ENCODE measurements at regions not wholly inside any gene's neighbourhood (a gene's known extent, or its start where the extent isn't known, plus 50 kb on each side); places are given as distances from the start of the nearest gene placed in this dataset.
"Not testable (repeated sequence)": the region's sequence is repeated elsewhere in the genome, so short reads cannot be mapped to it uniquely, and the experiment has no call there.

DNA sequence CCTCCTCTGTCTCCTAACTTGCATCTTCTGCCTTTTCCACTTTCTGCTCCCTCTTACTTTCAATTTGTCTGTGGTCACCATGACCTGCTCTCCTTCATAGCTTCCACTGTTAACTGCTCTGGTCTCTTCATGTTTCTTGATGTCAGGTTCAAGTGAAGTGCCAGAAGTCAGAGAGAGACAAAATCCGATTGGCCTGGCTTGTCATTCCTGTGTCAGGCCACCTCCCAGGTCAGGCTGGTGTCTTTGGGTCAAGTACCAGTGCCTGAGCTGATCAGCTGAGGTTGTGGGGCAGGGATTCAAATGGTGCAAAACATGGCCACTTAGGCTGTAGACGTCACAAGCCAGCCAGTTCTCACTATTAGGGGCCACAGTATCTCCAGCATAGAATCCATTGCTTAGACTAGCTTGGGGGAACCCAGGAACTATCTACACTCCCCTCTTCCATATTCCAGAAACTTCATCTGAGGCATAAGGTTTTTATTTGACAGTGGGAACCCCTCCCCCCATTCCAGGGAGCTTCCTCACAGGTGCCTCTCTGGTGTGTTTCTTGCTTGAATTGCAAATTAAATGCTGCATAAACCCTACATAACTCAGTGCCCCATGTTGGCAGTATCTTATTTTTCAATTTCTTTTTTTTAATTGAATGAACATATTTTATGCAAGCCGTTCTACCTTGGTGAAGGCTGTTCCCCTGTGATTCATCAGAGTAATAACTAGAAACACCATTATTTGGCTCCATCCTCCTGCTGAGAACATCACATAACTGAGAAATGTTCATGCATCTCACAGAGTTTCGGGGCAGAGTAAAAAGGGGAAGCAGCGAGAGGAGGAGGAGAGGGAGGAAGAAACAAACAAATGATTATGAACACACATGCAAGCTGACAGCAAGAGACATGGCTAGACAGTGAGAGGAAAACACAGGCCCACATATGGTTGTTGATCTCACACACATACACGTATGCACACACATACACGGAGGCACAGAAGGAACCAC is 175.8 kb downstream of the TLE3 start:
- TF ChIP-seq POLR2A (IDR thresholded peaks at IDR 0.05), result no peak
- TF ChIP-seq, protein P1, sequence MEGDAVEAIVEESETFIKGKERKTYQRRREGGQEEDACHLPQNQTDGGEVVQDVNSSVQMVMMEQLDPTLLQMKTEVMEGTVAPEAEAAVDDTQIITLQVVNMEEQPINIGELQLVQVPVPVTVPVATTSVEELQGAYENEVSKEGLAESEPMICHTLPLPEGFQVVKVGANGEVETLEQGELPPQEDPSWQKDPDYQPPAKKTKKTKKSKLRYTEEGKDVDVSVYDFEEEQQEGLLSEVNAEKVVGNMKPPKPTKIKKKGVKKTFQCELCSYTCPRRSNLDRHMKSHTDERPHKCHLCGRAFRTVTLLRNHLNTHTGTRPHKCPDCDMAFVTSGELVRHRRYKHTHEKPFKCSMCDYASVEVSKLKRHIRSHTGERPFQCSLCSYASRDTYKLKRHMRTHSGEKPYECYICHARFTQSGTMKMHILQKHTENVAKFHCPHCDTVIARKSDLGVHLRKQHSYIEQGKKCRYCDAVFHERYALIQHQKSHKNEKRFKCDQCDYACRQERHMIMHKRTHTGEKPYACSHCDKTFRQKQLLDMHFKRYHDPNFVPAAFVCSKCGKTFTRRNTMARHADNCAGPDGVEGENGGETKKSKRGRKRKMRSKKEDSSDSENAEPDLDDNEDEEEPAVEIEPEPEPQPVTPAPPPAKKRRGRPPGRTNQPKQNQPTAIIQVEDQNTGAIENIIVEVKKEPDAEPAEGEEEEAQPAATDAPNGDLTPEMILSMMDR (IDR thresholded peaks at IDR 0.05), result no peak
- intact Hi-C loops (cut with DNase I), result no loop called here
- DNase-seq (no peak), ATAC-seq (no peak)
- Histone ChIP-seq H3K4me1 (no peaks in the 10 kb centered on the region), H3K4me3 (no peak overlapping the region), H3K36me3 (replicated peaks in 1 of 2; ENCODE audit: insufficient read depth in 1 of 2, low read depth in 2 of 2) (no peaks in the 10 kb centered on the region), H3K27me3 (no peaks in the 10 kb centered on the region), H3K9me3 (no peaks in the 10 kb centered on the region), H3K27ac (no peak overlapping the region)
- WGBS, 2 donors, result 65 to 71% methylated on average over 7 of the region's 7 CpGs

DNA sequence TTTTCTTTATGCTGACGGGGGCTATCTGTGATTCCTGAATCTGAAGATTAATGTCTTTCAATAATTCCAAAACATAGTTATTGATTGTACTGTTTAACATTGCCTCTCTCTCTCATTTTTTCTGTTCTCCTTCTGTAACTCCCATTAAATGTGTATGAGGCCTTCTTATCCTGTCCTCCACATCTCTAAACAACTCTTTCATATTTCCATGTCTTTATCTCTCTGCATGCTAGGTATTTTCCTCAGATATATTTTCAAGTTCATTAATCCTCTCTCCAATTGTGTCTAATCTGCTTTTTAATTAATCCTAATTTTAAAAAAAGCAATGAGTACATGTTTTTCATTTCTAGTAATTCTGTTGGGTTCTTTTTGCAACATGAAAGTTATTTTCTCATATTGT is 173.2 kb downstream of the TLE3 start:
- no peak for DNase-seq
- TF ChIP-seq, protein P1 (IDR thresholded peaks at IDR 0.05), result no peak
- TF ChIP-seq POLR2A (IDR thresholded peaks at IDR 0.05), result no peak
- 61 to 63% methylated on average over 1 of the region's 1 CpG for WGBS, 2 donors
- no peak for ATAC-seq
- H3K36me3 ChIP-seq (replicated peaks in 1 of 2; ENCODE audit: insufficient read depth in 1 of 2, low read depth in 2 of 2), result no peaks in the 10 kb centered on the region
- no peak overlapping the region for H3K27ac ChIP-seq
- no peaks in the 10 kb centered on the region for H3K9me3 ChIP-seq
- intact Hi-C loops (cut with DNase I), result no loop called here
- H3K4me3 ChIP-seq, result no peak overlapping the region
- H3K27me3 ChIP-seq, result no peaks in the 10 kb centered on the region
- H3K4me1 ChIP-seq, result no peaks in the 10 kb centered on the region

DNA sequence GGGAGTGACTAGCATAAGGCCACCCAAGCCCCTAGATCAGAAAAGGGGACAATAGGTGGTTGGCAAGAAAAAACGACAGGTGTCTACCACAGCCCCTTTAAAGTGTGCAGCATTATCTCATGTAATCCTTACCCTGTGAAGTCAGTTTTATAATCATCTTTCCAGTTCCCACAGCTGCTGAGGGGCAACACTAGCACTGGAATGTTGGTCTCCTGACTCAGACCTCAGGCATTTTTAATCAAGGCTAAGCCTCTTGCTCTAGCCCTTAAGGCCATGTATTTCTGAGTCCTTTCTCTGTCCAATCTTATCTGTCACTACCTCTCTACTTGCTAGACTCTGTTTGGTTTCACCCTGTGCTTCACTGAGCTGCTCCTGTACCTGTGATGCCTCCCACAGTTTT is 171.7 kb downstream of the TLE3 start:
- Histone ChIP-seq H3K36me3 (replicated peaks in 1 of 2; ENCODE audit: insufficient read depth in 1 of 2, low read depth in 2 of 2) (no peaks in the 10 kb centered on the region), H3K27ac (no peak overlapping the region), H3K4me3 (no peak overlapping the region), H3K4me1 (no peaks in the 10 kb centered on the region), H3K9me3 (no peaks in the 10 kb centered on the region), H3K27me3 (no peaks in the 10 kb centered on the region)
- ATAC-seq (no peak), DNase-seq (no peak)
- WGBS, 2 donors, result 47 to 59% methylated on average over 1 of the region's 1 CpG
- TF ChIP-seq, protein P1 (IDR thresholded peaks at IDR 0.05), result no peak
- TF ChIP-seq POLR2A (IDR thresholded peaks at IDR 0.05), result no peak
- intact Hi-C loops (cut with DNase I), result no loop called here

DNA sequence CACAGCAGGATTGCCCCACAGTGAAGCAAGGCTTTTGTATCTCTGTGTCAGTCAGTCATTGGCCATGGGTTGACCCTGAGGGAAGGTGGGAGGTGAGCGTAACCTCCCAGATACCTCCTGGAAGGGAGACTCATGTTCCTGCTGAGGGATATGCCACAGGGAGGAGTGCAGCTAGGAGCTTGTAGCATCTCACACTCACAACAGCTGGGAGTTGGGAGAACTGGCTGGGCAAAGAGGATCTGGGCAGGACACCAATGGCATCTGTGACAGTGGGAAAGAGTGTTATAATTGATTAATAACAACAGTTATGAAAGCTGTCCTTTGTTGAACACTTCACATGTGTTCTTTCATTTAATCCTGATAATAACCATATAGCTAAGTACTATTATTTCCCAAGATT is 171.0 kb downstream of the TLE3 start:
- intact Hi-C loops (cut with DNase I), result no loop called here
- Histone ChIP-seq H3K9me3 (no peaks in the 10 kb centered on the region), H3K36me3 (replicated peaks in 1 of 2; ENCODE audit: insufficient read depth in 1 of 2, low read depth in 2 of 2) (no peaks in the 10 kb centered on the region), H3K4me3 (no peak overlapping the region), H3K4me1 (no peaks in the 10 kb centered on the region), H3K27ac (no peak overlapping the region), H3K27me3 (no peaks in the 10 kb centered on the region)
- ATAC-seq (no peak), DNase-seq (no peak)
- WGBS, 2 donors, result 30 to 100% methylated on average over 1 of the region's 1 CpG
- no peak for TF ChIP-seq POLR2A (IDR thresholded peaks at IDR 0.05)
- TF ChIP-seq, protein P1 (IDR thresholded peaks at IDR 0.05), result no peak

DNA sequence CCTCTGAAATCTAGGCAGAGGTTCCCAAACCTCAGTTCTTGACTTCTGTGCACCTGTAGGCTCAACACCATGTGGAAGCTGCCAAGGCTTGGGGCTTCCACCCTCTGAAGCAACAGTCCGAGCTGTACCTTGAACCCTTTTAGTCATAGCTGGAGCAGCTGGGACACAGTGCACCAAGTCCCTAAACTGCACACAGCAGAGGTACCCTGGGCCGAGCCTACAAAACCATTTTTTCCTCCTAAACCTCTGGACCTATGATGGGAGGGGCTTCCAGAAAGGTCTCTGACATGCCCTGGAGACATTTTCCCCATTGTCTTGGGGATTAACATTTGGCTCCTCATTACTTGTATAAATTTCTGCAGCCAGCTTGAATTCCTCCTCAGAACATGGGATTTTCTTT is 168.8 kb downstream of the TLE3 start:
- H3K36me3 ChIP-seq (replicated peaks in 1 of 2; ENCODE audit: insufficient read depth in 1 of 2, low read depth in 2 of 2); H3K27me3 ChIP-seq; H3K9me3 ChIP-seq; H3K27ac ChIP-seq; ATAC-seq; intact Hi-C loops (cut with DNase I); H3K4me3 ChIP-seq; H3K4me1 ChIP-seq; DNase-seq: not testable (repeated sequence)
- WGBS, 2 donors, result 63 to 69% methylated on average over 2 of the region's 2 CpGs
